AG04449 (cell line): ENCODE measurements at regions not wholly inside any gene's neighbourhood (a gene's known extent, or its start where the extent isn't known, plus 50 kb on each side); places are given as distances from the start of the nearest gene placed in this dataset.

Experiments used
- CTCF ChIA-PET: fragments of 350-600 bp; formaldehyde crosslinking; extraction: SDS; loops from one replicate; lab custom pipeline; 2021; ENCODE audit warnings: antibody characterized with exemption; lab: Yijun Ruan, JAX
- POLR2A ChIA-PET: fragments of 400-600, 350-600 bp; formaldehyde crosslinking; extraction: SDS; loops from one replicate; lab custom pipeline; 2020; ENCODE audit warnings: antibody characterized with exemption, inconsistent platforms; lab: Yijun Ruan, JAX
- DNase-seq: peaks from one replicate; pipeline ENCODE4 v3.0.0-alpha.2; 2010; ENCODE audit warnings: low read depth, low spot score
- H3K4me3 ChIP-seq: 2 replicates; pipeline ENCODE4 v1.5.1; 2011; ENCODE audit warnings: low read depth, mild to moderate bottlenecking, control low read depth, low read length
- TF ChIP-seq, protein P1 (sequence below): IDR thresholded peaks from one replicate; pipeline ENCODE4 v1.5.1; 2011; ENCODE audit warnings: mild to moderate bottlenecking, moderate library complexity, low read length, control low read depth, inconsistent platforms; ENCODE audit not compliant: insufficient read depth; ENCODE audit errors: missing control alignments

DNA sequence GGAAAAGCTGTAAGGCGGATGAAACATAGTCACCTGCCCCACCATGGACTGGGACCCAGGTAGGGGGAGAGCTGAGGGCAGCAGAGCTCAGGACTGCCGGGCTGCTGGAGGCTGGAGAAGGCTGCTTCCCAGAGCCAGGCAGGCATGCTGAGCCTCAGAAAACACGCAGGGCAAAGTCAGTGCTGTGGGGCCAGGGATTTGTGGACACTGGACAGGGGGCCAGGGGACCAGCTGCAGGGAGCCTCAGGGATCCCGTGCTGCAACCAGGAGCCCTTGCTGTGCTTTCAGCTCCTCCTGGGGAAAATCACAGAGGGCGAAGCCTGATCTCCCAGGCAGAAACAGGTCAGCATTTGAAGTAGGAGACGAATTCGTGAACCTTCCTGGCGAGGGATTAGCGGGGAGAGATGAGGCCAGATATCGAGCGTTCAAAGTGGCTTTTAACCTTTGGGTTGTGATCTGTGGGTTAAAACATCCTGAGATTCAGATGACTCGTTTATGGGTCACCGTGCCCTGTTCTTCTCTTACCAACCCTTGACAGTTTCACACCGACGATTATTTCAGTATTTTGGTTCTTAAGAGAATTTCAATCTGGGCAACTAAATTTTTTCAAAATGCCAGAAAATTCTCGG is 85.6 kb upstream of the SHH start:
- CTCF ChIA-PET: no interaction called here
- TF ChIP-seq, protein P1, sequence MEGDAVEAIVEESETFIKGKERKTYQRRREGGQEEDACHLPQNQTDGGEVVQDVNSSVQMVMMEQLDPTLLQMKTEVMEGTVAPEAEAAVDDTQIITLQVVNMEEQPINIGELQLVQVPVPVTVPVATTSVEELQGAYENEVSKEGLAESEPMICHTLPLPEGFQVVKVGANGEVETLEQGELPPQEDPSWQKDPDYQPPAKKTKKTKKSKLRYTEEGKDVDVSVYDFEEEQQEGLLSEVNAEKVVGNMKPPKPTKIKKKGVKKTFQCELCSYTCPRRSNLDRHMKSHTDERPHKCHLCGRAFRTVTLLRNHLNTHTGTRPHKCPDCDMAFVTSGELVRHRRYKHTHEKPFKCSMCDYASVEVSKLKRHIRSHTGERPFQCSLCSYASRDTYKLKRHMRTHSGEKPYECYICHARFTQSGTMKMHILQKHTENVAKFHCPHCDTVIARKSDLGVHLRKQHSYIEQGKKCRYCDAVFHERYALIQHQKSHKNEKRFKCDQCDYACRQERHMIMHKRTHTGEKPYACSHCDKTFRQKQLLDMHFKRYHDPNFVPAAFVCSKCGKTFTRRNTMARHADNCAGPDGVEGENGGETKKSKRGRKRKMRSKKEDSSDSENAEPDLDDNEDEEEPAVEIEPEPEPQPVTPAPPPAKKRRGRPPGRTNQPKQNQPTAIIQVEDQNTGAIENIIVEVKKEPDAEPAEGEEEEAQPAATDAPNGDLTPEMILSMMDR: no peak
- DNase-seq: no peak
- POLR2A ChIA-PET: no interaction called here
- H3K4me3 ChIP-seq: no peak overlapping the region

DNA sequence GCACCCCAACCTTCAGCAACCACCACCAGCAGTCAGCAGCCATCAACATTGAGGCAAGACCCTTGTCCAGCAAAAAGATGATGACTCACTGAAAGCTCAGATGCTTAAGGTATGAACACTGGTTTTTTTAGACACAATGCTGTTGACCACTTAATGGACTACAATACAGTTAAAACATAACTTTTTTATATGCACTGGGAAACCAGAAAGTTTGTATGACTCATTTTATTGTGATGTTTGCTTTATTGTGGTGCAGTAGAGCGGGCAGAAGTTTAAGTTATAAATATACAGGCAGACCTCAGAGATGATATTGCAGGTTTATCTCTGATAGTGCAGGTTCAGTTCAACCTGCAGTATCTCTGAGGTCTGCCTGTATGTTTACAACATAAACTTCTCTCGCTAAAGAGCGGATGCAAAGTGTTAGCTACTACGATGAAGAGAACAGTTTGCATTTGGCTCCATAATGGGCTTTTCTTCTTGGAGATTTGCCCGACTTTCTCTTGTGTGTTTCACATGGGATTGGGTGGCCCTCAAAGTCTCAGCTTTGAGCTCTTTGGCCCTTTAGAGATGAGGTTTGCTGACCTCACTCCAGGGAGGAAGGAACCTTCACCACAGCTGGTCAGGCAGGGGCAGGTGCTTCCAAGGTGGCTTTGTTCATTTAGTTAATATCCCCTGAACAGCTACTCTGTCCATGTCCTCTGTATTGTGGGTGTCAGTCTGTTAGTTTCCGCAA is 84.4 kb upstream of the SHH start:
- DNase-seq: no peak
- ChIA-PET POLR2A (no interaction called here), CTCF (no interaction called here)
- TF ChIP-seq, protein P1: no peak
- H3K4me3 ChIP-seq: no peak overlapping the region

DNA sequence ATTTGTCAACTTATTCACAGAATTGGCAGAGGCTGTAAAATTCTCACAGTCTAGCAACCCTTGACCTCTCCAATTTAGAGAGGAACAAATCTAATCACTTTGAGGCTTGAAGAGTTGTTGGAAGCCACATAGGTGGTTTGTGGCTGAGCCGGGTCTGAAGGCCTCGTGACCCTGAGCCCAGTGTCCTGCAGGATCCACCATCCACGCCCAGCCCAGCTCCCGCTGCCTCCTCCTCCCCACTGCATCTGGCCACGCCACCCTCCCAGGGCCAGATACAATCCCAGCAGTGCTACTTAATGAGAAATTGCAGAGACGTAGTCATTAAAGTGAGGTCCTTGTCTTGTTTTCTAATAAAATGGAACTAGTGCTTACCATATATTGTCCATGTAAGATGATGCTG is 81.4 kb upstream of the SHH start:
- no peak for DNase-seq
- ChIA-PET POLR2A (no interaction called here), CTCF (no interaction called here)
- H3K4me3 ChIP-seq: no peak overlapping the region
- TF ChIP-seq, protein P1: no peak

DNA sequence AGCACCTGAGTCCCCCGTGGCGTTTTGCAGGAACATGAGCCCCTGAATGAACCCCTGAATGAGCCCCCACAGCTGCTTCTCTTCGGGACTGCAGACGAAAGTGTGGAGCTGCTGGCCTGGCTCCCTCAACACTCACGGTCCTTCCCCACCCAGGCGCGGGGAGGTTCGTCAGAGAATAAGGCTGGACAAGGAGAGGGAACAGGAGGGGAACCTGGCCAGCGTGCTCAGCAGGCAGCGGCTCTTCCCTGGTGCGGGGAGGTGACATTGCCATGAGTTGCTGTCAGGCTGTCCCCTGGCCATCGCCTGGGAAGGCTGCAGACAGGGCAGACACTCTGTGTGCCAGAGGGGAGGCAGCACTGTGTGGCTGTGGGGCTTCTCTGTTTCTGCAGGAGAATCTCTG is 80.9 kb upstream of the SHH start:
- ChIA-PET CTCF (no interaction called here), POLR2A (no interaction called here)
- no peak overlapping the region for H3K4me3 ChIP-seq
- TF ChIP-seq, protein P1: no peak
- no peak for DNase-seq

DNA sequence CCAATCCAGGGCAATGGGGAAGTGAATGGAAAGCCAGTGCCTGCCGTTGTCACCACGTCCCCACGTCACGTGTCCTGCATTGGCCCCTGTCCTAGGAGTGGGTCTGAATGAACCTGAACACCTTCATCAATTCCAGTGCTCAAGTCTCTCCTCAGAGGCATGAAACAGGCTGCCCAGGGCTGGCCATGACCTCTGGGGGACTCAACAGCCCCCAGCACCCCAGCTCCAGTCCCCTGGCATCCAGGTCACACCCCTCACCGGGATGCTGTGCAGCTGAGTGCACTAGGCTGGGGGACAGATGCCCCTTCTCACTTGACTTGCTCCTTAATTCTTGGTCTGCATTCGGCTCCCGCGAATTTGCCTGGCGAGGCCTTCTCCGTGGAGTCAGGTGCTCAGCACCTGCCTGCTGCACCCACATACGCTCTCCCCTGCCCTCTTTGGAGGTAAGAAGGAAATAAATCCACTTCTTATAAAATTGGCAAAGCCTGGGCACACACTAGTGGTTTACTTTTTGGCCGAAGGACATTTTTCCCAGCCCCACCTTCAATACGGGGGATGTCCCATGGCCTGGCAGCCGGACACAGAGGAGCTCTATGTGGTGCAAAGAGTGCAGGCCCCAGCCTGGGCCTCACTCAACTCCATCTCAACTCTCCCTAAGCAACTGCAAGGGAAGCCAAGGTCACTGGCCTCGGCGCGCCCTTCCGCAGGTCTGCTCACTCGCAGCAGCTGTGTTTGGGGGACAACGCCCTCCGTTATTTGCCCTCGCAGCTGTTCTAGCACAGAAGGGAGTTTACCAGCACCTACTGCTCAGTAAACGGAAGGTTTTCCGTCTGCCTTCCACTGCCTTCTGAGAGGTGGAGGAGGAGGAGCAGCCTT is 77.6 kb upstream of the SHH start:
- no peak for DNase-seq
- no peak overlapping the region for H3K4me3 ChIP-seq
- ChIA-PET CTCF (no interaction called here), POLR2A (no interaction called here)
- TF ChIP-seq, protein P1: no peak

DNA sequence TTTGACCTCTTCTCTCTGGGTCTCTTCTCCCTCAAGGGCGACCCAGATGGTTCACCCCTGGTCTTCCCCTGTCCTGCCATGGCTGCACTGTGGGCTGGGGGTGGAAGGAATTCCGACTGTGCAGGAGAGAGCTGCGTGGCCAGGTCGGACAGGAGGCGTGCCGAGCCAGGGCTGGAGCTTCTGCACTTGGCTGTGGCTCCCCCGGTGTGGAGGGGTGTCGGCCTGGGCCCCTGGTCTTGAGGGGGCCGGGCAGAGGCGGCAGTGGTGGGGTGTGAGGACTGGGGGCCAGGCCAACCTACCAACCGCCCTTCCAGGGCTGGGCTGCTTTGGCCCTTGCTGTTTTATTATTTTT is 74.9 kb upstream of the SHH start:
- no peak overlapping the region for H3K4me3 ChIP-seq
- POLR2A ChIA-PET: no interaction called here
- CTCF ChIA-PET: no interaction called here
- no peak for DNase-seq
- TF ChIP-seq, protein P1: no peak
